HFF-Myc (cell line): ENCODE measurements at regions not wholly inside any gene's neighbourhood (a gene's known extent, or its start where the extent isn't known, plus 50 kb on each side); places are given as distances from the start of the nearest gene placed in this dataset.
"Not testable (repeated sequence)": the region's sequence is repeated elsewhere in the genome, so short reads cannot be mapped to it uniquely, and the experiment has no call there.

Source experiments
- DNase-seq: peaks from one replicate; pipeline ENCODE4 v3.0.0-alpha.2; 2011; ENCODE audit warnings: low read depth; ENCODE audit errors: extremely low read depth
- H3K4me3 ChIP-seq: replicated peaks from 2 replicates; pipeline ENCODE4 v1.5.1; 2011; ENCODE audit warnings: low read depth, mild to moderate bottlenecking, control low read depth, low read length
- TF ChIP-seq, protein P1 (sequence below): IDR thresholded peaks from 2 replicates; pipeline ENCODE4 v1.5.1; 2012; ENCODE audit warnings: mild to moderate bottlenecking, low read depth, low read length, control low read depth; ENCODE audit errors: missing control alignments

DNA sequence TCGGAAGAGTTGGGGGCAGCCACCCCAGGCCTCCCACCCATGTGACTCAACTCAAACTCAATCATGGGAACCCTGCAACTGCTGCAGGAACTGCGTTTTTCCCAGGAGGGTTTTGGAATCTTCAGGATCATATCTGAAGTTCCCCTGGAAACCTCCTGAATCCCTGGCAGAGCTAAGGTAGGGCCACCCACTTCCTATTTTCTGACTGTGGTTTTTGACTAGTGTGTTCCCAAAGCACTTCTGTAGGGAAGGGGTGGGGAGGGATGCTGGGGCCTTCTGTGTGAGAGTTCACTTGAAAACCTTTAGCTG lies 127.6 kb upstream of the UNC5B start:
- H3K4me3 ChIP-seq: no peak overlapping the region
- TF ChIP-seq, protein P1, sequence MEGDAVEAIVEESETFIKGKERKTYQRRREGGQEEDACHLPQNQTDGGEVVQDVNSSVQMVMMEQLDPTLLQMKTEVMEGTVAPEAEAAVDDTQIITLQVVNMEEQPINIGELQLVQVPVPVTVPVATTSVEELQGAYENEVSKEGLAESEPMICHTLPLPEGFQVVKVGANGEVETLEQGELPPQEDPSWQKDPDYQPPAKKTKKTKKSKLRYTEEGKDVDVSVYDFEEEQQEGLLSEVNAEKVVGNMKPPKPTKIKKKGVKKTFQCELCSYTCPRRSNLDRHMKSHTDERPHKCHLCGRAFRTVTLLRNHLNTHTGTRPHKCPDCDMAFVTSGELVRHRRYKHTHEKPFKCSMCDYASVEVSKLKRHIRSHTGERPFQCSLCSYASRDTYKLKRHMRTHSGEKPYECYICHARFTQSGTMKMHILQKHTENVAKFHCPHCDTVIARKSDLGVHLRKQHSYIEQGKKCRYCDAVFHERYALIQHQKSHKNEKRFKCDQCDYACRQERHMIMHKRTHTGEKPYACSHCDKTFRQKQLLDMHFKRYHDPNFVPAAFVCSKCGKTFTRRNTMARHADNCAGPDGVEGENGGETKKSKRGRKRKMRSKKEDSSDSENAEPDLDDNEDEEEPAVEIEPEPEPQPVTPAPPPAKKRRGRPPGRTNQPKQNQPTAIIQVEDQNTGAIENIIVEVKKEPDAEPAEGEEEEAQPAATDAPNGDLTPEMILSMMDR: no peak
- no peak for DNase-seq

DNA sequence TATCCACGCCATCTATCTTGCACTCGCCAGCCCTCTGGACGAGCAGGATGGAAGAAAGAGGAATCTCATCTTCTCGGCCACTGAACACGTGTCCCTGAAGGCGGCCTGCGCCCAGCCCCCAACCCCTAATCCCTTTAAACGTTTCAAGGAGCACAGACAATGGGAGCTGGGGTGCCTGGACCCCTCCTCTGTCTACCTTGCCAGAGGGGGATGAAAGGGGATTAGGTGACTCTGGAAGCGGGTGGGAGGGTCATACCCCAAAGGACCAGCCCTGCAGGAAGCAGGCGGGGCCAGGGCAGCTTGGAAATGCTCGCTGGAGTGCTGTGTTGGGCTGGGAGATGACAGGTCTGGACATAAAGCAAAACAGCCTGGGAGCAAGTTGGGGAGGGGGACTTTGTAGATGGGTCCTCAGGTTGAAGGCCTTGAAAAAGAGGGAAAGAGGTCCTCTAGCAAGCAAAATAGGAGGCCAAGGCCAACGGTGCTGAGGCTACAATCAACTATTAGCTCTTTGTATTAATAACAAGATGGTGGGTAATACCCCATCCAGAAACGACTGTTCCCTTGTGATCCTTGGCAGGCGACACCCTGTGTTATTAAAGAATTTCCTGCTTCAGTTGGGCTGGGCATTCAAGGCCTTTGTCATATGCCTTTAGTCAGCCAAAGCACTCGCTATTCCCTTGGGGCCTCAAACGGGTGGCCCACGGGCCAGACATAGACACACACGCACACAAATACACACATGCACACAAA lies 126.5 kb upstream of the UNC5B start:
- no peak overlapping the region for H3K4me3 ChIP-seq
- DNase-seq: no peak
- TF ChIP-seq, protein P1: no peak

DNA sequence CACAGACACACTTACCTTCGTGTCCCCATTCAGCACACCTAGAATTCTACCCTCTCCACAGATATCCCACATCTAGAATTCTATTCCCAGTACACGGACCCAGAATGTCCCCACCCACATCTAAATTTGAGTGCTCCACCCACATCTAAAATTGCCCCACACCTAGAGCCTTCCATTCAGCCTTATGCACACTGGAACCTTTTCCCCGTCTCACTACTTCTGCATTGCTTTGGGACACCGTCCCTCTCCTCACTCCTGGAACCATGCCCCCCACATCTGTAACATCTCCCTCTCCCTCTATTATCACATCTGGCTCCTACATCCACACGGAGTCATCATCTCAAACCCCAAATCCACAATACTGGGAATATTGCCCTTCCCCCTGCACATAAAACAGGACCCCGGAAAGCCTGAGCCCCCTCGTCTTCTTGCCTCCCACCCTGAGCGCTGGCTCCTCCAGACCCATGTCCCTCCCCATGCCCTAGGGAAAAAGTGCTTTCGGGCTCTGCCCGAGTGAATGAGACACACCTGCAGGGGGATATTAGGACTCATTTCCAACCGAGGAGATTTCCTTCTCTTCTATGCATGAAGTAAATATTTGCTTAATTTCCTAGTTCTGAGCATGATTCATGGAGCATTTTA lies 125.8 kb upstream of the UNC5B start:
- no peak overlapping the region for H3K4me3 ChIP-seq
- no peak for DNase-seq
- TF ChIP-seq, protein P1: no peak

DNA sequence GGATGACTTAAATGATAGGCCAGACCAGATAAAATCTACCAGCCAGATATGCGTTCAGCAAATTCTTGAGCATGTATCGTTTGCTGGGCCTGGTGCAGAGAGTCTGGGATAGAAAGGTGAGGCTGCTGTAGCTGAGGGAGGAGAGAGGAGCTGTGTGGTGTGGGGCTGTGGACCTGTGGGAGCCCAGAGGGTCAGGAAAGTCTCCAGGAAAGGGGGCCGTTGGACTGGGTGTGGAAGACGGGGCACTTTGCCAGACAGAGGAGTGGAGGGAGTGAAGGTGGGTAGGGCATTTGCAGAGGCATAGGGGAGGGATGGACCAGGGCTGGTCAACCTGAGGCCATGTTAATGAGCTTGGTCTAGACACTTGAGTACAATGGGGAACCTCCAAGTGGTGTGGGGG lies 124.7 kb upstream of the UNC5B start:
- TF ChIP-seq, protein P1: no peak
- no peak overlapping the region for H3K4me3 ChIP-seq
- DNase-seq: no peak

DNA sequence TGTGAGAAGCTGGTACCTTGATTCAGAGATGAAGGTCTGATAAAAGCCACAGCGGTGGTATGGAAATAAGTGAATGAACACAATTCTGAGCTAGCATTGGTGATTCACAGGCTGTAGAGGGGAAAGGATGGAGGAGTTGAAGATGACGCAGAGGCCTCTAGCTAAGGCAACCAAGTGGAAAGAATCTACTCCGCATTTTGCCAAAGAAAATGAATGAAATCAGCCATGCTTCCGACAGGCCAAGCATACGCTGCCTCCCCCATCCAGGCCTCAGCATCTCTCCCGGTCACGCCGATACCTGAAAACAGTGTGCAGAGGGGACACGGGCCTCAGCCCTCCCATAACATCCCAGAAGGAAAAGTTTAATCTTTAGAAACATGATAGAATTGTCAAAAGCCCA lies 124.3 kb upstream of the UNC5B start:
- TF ChIP-seq, protein P1: no peak
- H3K4me3 ChIP-seq: no peak overlapping the region
- no peak for DNase-seq

DNA sequence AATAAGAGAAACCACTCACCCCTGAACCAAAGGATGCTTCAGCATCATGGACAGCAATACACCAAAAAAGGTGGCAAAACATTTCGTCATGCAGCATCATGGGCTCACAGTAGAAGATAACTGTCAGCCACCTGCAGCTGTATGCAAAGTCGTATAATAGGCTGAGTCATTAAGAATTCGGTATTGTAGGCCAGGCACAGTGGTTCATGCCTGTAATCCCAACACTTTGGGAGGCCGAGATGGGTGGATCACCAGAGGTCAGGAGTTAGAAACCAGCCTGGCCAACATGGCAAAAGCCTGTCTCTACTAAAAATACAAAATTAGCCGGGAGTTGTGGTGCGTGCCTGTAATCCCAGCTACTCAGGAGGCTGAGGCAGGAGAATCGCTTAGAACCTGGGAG lies 123.8 kb upstream of the UNC5B start:
- H3K4me3 ChIP-seq, DNase-seq: not testable (repeated sequence)

DNA sequence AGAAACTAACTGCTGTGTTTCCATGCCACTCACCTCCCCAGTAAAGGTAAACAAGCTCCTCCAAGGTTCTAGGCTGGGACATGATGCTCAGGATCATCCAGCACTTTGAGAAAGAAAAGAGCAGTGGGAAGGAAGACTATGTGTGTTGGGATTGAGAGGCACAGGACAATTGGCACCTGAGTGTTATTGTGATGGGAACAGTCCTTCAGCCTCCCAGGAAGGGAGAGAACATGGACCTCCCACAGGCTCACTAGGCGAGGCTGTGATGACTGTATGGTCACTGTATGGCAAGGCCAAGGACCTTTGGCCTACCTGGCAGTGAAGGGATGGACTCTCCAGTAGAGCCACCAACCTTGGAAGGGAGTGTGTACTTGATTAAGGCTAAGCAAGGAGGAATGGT lies 123.2 kb upstream of the UNC5B start:
- no peak for DNase-seq
- no peak overlapping the region for H3K4me3 ChIP-seq
- TF ChIP-seq, protein P1: no peak
